ENCODE measurements at regions not wholly inside any gene's neighbourhood (a gene's known extent, or its start where the extent isn't known, plus 50 kb on each side); places are given as distances from the start of the nearest gene placed in this dataset.

GRCh38 chr18:45480219-45481015 lies 134.9 kb upstream of the SLC14A2 start:
- no peak overlapping the region for H3K27ac ChIP-seq
- ChIA-PET POLR2A (ENCODE audit: low non-redundant PET) (no interaction called here), CTCF (no interaction called here)
- TF ChIP-seq CTCF (conservative IDR thresholded peaks at IDR 0.05; ENCODE audit: low read depth), result no peak
- no peak for DNase-seq (ENCODE audit: low spot score)

DNA sequence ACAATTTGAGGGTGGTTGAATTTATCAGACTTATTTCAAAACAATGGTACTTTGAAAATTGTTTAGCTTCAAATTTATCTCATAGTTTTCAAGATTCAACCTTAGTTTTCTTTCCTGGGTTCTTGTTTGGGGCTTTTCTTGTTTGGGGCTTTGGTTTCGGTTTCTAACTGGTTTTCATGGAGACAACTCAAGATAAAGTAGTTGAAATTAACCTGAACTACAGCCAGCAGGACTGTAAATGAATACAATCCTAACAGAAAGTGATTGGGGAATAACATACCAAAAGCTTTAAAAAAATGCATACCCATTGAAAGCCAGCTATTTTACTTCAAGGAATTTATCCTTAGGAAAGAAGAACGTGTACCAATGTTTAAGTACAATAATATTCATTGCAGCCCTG lies 133.5 kb upstream of the SLC14A2 start:
- no peak overlapping the region for H3K27ac ChIP-seq
- ChIA-PET POLR2A (ENCODE audit: low non-redundant PET) (no interaction called here), CTCF (no interaction called here)
- no peak for DNase-seq (ENCODE audit: low spot score)
- TF ChIP-seq CTCF (conservative IDR thresholded peaks at IDR 0.05; ENCODE audit: low read depth), result no peak

DNA sequence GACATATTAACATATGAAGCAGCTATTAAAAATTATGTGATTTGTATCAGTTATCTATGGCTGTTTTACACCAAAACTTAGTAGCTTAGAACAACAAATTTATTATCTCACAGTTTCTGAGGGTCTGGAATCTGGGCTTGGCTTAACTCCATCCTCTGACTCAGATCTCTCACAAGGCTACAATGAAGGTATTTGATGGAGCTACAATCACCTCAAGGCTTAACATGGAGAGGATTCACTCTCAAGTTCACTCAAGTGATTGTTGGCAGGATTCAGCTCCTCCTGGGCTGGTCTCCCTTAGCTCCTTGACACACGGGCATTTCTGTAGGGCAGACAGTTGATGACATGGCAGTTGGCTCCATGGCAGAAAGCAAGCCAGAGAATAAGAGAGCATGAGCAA lies 133.0 kb upstream of the SLC14A2 start:
- no peak for TF ChIP-seq CTCF (conservative IDR thresholded peaks at IDR 0.05; ENCODE audit: low read depth)
- CTCF ChIA-PET, result no interaction called here
- no peak overlapping the region for H3K27ac ChIP-seq
- POLR2A ChIA-PET (ENCODE audit: low non-redundant PET), result no interaction called here
- no peak for DNase-seq (ENCODE audit: low spot score)

- ChIA-PET POLR2A (ENCODE audit: low non-redundant PET) (no interaction called here), CTCF (no interaction called here)
- TF ChIP-seq CTCF (conservative IDR thresholded peaks at IDR 0.05; ENCODE audit: low read depth), result no peak
- no peak overlapping the region for H3K27ac ChIP-seq
- DNase-seq (ENCODE audit: low spot score), result no peak
These were observed 127.7 kb upstream of the SLC14A2 start for GRCh38 chr18:45487581-45487980.

GRCh38 chr18:45488645-45489044 lies 126.6 kb upstream of the SLC14A2 start:
- POLR2A ChIA-PET (ENCODE audit: low non-redundant PET), result no interaction called here
- DNase-seq (ENCODE audit: low spot score), result no peak
- H3K27ac ChIP-seq, result no peak overlapping the region
- TF ChIP-seq CTCF (conservative IDR thresholded peaks at IDR 0.05; ENCODE audit: low read depth), result no peak
- CTCF ChIA-PET, result no interaction called here

GRCh38 chr18:45493830-45494229 lies 121.4 kb upstream of the SLC14A2 start:
- CTCF ChIA-PET, result interaction anchor here (0.6 kb wide), 1 partner anchor 470 kb away, joined by 3 read pairs; no protein-coding TSS in a partner anchor
- no peak overlapping the region for H3K27ac ChIP-seq
- TF ChIP-seq CTCF (conservative IDR thresholded peaks at IDR 0.05; ENCODE audit: low read depth), result no peak
- no peak for DNase-seq (ENCODE audit: low spot score)
- POLR2A ChIA-PET (ENCODE audit: low non-redundant PET), result no interaction called here
